HepG2 (cell line): ENCODE measurements at regions not wholly inside any gene's neighbourhood (a gene's known extent, or its start where the extent isn't known, plus 50 kb on each side); places are given as distances from the start of the nearest gene placed in this dataset.

Source experiments
- BRD4 ChIP-seq: sonication (generic); formaldehyde crosslinking; IDR thresholded peaks from 2 replicates; pipeline ENCODE4 v1.4.0; 2020; ENCODE audit warnings: missing genetic modification reagents
- CREM ChIP-seq, 2 experiments: sonication (generic) in 1 of 2; formaldehyde crosslinking in 1 of 2; IDR thresholded peaks; 2 replicates each; pipeline versions ENCODE4 v1.4.0 to v1.6.1; 2016 to 2020; ENCODE audit warnings: antibody characterized with exemption in 1 of 2, mild to moderate bottlenecking in 1 of 2, missing genetic modification reagents in 1 of 2
- ELF1 ChIP-seq: sonication (generic); formaldehyde crosslinking; IDR thresholded peaks from 2 replicates; pipeline ENCODE4 v1.4.0; 2020; ENCODE audit warnings: missing genetic modification reagents
- FOXC1 ChIP-seq: sonication (generic); formaldehyde crosslinking; IDR thresholded peaks from 2 replicates; pipeline ENCODE4 v1.8.0; 2022; ENCODE audit warnings: mild to moderate bottlenecking, missing genetic modification reagents, borderline replicate concordance
- HIVEP1 ChIP-seq: sonication (generic); formaldehyde crosslinking; IDR thresholded peaks from 2 replicates; pipeline ENCODE4 v1.4.0; 2020; ENCODE audit warnings: mild to moderate bottlenecking, missing genetic modification reagents
- HNRNPL ChIP-seq: fragments of 200-400 bp; formaldehyde crosslinking; IDR thresholded peaks from 2 replicates; pipeline ENCODE4 v1.6.1; 2017; ENCODE audit warnings: mild to moderate bottlenecking, low read depth, low read length
- MTA1 ChIP-seq: sonication (generic); formaldehyde crosslinking; IDR thresholded peaks from 2 replicates; pipeline ENCODE4 v1.4.0; 2020; ENCODE audit warnings: missing genetic modification reagents, mild to moderate bottlenecking, borderline replicate concordance
- PCBP2 ChIP-seq: fragments of 200-400 bp; formaldehyde crosslinking; optimal IDR thresholded peaks from 2 replicates; pipeline ENCODE3; 2018; ENCODE audit warnings: low read length, low read depth; ENCODE audit not compliant: poor library complexity, severe bottlenecking
- SOX5 ChIP-seq: IDR thresholded peaks from 2 replicates; pipeline ENCODE4 v1.6.1; 2016; ENCODE audit warnings: borderline replicate concordance
- ZBTB8A ChIP-seq: sonication (generic); formaldehyde crosslinking; IDR thresholded peaks from 2 replicates; pipeline ENCODE4 v1.4.0; 2020; ENCODE audit warnings: mild to moderate bottlenecking, low read depth, missing genetic modification reagents, borderline replicate concordance
- ZNF136 ChIP-seq: sonication (generic); formaldehyde crosslinking; IDR thresholded peaks from 2 replicates; pipeline ENCODE4 v1.8.1; 2022; ENCODE audit warnings: low read depth, mild to moderate bottlenecking, moderate library complexity, missing genetic modification reagents
- ZNF3 ChIP-seq: IDR thresholded peaks from 2 replicates; pipeline ENCODE4 v1.7.0; 2017; ENCODE audit warnings: inconsistent platforms
- ZNF432 ChIP-seq: sonication (generic); formaldehyde crosslinking; IDR thresholded peaks from 2 replicates; pipeline ENCODE4 v1.5.0; 2020; ENCODE audit warnings: missing genetic modification reagents, mild to moderate bottlenecking, borderline replicate concordance
- ZNF7 ChIP-seq: IDR thresholded peaks from 2 replicates; pipeline ENCODE4 v1.6.1; 2016; ENCODE audit warnings: missing biosample characterization, missing genetic modification reagents
- ZNF703 ChIP-seq: sonication (generic); formaldehyde crosslinking; IDR thresholded peaks from 2 replicates; pipeline ENCODE4 v1.5.1; 2020; ENCODE audit warnings: missing genetic modification reagents, mild to moderate bottlenecking, moderate library complexity, borderline replicate concordance
- ZSCAN30 ChIP-seq: sonication (generic); formaldehyde crosslinking; IDR thresholded peaks from 2 replicates; pipeline ENCODE4 v1.5.0; 2020; ENCODE audit warnings: mild to moderate bottlenecking, missing genetic modification reagents
- TF ChIP-seq, protein P1 (sequence below): sonication (generic); formaldehyde crosslinking; IDR thresholded peaks from 2 replicates; pipeline ENCODE4 v1.4.0; 2020; ENCODE audit warnings: mild to moderate bottlenecking, missing genetic modification reagents
- TF ChIP-seq, protein P2 (sequence below): IDR thresholded peaks from 2 replicates; pipeline ENCODE4 v1.6.1; 2016; ENCODE audit warnings: low read depth, borderline replicate concordance
- TF ChIP-seq, protein P3 (sequence below): IDR thresholded peaks from 2 replicates; pipeline ENCODE4 v1.6.1; 2016; ENCODE audit warnings: mild to moderate bottlenecking
- TF ChIP-seq, protein P4 (sequence below): sonication (generic); formaldehyde crosslinking; IDR thresholded peaks from 2 replicates; pipeline ENCODE4 v1.4.0; 2020; ENCODE audit warnings: missing genetic modification reagents, mild to moderate bottlenecking, borderline replicate concordance

DNA sequence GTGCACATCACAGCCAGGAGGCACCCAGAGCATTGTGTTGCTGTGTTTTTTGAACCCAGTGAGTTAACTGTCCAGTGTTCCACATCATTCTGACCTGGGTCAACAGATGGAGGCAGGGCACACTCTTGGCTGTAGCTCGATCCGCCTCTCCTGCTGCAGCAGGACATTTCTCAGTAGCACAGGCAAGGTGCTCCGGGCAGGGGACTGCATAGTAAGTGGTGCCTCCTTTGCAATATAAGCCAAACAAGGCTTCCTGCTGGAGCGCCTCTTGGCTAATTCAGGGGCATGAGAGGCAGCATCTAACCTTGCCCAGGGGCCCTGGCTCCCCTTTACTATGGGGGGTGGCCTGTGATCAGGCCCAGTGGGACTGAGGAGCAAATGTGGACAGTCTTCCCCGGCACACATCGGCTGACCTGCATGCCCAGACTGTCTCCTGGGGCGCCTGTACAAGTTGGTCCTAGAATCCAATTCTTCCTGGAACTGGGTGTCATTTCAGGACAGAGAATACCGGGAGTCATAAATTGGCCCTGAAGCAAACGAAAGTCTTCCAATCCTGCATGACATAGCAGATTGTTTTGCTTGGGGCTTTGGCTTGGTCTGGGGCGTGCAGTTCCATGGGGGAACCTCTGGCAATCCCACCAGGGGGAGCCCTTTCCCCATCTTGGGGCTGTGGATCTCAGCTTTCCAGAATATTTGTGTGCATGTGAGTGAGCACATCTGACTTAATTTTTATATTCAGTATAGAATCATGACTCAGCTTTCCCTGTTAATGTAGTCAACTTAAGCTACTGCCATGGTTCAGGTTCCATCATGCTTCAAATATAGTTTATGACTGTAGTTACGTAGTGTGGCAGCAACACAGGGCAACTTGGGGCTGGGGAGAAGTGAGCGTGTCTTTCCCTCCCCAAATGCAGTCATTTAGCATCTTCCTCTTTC lies 56.0 kb upstream of the DDR1 start (continued):
- TF ChIP-seq, protein P1, sequence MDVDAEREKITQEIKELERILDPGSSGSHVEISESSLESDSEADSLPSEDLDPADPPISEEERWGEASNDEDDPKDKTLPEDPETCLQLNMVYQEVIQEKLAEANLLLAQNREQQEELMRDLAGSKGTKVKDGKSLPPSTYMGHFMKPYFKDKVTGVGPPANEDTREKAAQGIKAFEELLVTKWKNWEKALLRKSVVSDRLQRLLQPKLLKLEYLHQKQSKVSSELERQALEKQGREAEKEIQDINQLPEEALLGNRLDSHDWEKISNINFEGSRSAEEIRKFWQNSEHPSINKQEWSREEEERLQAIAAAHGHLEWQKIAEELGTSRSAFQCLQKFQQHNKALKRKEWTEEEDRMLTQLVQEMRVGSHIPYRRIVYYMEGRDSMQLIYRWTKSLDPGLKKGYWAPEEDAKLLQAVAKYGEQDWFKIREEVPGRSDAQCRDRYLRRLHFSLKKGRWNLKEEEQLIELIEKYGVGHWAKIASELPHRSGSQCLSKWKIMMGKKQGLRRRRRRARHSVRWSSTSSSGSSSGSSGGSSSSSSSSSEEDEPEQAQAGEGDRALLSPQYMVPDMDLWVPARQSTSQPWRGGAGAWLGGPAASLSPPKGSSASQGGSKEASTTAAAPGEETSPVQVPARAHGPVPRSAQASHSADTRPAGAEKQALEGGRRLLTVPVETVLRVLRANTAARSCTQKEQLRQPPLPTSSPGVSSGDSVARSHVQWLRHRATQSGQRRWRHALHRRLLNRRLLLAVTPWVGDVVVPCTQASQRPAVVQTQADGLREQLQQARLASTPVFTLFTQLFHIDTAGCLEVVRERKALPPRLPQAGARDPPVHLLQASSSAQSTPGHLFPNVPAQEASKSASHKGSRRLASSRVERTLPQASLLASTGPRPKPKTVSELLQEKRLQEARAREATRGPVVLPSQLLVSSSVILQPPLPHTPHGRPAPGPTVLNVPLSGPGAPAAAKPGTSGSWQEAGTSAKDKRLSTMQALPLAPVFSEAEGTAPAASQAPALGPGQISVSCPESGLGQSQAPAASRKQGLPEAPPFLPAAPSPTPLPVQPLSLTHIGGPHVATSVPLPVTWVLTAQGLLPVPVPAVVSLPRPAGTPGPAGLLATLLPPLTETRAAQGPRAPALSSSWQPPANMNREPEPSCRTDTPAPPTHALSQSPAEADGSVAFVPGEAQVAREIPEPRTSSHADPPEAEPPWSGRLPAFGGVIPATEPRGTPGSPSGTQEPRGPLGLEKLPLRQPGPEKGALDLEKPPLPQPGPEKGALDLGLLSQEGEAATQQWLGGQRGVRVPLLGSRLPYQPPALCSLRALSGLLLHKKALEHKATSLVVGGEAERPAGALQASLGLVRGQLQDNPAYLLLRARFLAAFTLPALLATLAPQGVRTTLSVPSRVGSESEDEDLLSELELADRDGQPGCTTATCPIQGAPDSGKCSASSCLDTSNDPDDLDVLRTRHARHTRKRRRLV (CRISPR knock-in tag), result no peak
- TF ChIP-seq ZSCAN30 (CRISPR knock-in tag) (no peak), CREM (IDR thresholded peaks at IDR 0.05) (no peak; the same call in 1 of the 2 replicates), CREM (CRISPR knock-in tag; IDR thresholded peaks at IDR 0.05) (no peak), ZBTB8A (CRISPR knock-in tag) (no peak), BRD4 (CRISPR knock-in tag) (peak; percentile 59), FOXC1 (no peak; the same call in 1 of the 2 replicates), PCBP2 (no peak), ZNF3 (CRISPR knock-in tag) (no peak), ELF1 (CRISPR knock-in tag) (no peak), MTA1 (peak; percentile 49; the same call in 1 of the 2 replicates), HIVEP1 (CRISPR knock-in tag) (no peak), SOX5 (CRISPR knock-in tag) (peak; percentile 68), ZNF432 (CRISPR knock-in tag) (no peak), HNRNPL (no peak), ZNF703 (CRISPR knock-in tag) (no peak), ZNF7 (CRISPR knock-in tag) (no peak), ZNF136 (CRISPR knock-in tag) (0 out of 2 replicates have a peak, but pooled peaks have one; percentile 23)
- TF ChIP-seq, protein P2, sequence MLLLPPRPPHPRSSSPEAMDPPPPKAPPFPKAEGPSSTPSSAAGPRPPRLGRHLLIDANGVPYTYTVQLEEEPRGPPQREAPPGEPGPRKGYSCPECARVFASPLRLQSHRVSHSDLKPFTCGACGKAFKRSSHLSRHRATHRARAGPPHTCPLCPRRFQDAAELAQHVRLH, result no peak; the same call in 1 of the 2 replicates
- TF ChIP-seq, protein P3, sequence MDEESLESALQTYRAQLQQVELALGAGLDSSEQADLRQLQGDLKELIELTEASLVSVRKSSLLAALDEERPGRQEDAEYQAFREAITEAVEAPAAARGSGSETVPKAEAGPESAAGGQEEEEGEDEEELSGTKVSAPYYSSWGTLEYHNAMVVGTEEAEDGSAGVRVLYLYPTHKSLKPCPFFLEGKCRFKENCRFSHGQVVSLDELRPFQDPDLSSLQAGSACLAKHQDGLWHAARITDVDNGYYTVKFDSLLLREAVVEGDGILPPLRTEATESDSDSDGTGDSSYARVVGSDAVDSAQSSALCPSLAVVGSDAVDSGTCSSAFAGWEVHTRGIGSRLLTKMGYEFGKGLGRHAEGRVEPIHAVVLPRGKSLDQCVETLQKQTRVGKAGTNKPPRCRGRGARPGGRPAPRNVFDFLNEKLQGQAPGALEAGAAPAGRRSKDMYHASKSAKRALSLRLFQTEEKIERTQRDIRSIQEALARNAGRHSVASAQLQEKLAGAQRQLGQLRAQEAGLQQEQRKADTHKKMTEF (CRISPR knock-in tag), result peak; percentile 81
- TF ChIP-seq, protein P4, sequence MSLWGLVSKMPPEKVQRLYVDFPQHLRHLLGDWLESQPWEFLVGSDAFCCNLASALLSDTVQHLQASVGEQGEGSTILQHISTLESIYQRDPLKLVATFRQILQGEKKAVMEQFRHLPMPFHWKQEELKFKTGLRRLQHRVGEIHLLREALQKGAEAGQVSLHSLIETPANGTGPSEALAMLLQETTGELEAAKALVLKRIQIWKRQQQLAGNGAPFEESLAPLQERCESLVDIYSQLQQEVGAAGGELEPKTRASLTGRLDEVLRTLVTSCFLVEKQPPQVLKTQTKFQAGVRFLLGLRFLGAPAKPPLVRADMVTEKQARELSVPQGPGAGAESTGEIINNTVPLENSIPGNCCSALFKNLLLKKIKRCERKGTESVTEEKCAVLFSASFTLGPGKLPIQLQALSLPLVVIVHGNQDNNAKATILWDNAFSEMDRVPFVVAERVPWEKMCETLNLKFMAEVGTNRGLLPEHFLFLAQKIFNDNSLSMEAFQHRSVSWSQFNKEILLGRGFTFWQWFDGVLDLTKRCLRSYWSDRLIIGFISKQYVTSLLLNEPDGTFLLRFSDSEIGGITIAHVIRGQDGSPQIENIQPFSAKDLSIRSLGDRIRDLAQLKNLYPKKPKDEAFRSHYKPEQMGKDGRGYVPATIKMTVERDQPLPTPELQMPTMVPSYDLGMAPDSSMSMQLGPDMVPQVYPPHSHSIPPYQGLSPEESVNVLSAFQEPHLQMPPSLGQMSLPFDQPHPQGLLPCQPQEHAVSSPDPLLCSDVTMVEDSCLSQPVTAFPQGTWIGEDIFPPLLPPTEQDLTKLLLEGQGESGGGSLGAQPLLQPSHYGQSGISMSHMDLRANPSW (CRISPR knock-in tag), result peak; percentile 72; the same call in 1 of the 2 replicates
